NCI-H2107 treated with DMSO at 0.1 percent for 48 hours (cell line): ENCODE measurements at regions not wholly inside any gene's neighbourhood (a gene's known extent, or its start where the extent isn't known, plus 50 kb on each side); places are given as distances from the start of the nearest gene placed in this dataset.
"Not testable (repeated sequence)": the region's sequence is repeated elsewhere in the genome, so short reads cannot be mapped to it uniquely, and the experiment has no call there.

ENCODE experiments used
- DNase-seq: peaks from one replicate; lab custom pipeline; 2025; ENCODE audit not compliant: unreplicated experiment; lab: John Stamatoyannopoulos, UW

DNA sequence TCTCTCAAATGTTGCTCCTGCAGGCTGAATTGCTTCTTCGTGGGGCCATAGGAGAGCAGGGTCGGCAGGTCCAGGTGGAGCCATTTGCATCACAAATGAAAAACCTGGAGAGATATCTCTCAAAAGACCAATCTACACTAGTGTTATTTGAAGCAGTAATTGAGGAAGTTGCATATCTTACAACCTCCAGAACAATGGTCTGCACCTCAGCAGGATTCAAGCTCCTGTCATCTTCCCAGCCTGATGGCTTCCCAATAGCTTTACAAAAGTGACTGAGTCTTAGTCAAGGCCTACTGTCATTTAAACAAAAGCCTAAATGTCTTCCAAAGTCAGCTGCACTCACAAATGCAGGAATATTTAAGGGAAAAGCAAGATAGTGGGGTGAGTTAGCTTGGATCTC lies 1584.5 kb downstream of the NLGN4Y start:
- DNase-seq, result no peak

DNA sequence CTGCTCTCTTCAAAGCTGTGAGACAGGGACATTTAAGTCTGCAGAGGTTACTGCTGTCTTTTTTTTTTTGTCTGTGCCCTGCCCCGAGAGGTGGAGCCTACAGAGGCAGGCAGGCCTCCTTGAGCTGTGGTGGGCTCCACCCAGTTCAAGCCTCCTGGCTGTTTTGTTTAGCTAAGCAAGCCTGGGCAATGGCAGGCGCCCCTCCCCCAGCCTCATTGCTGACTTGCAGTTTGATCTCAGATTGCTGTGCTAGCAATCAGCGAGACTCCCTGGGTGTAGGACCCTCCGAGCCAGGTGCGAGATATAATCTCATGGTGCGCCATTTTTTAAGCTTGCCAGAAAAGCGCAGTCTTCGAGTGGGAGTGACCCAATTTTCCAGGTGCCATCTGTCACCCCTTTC lies 1595.8 kb downstream of the NLGN4Y start:
- not testable (repeated sequence) for DNase-seq

DNA sequence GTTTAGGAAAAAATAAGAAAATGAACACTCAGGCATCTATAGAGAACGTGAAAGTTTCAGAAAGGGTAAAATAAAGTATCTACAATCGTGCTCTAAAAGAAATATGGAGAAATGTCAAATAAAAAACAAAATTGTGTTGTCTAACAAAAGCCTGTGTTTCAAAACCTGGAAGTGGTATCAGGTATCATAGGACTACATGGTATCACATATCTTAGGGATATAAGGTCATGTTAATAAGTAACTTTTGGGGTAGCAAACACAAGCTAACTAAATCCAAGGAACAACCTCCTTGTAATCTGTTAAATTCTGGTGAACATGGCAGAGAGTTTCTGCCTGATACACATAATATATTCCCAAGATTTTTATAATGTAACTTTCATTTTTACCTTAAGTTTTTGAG lies 1597.7 kb downstream of the NLGN4Y start:
- no peak for DNase-seq

DNA sequence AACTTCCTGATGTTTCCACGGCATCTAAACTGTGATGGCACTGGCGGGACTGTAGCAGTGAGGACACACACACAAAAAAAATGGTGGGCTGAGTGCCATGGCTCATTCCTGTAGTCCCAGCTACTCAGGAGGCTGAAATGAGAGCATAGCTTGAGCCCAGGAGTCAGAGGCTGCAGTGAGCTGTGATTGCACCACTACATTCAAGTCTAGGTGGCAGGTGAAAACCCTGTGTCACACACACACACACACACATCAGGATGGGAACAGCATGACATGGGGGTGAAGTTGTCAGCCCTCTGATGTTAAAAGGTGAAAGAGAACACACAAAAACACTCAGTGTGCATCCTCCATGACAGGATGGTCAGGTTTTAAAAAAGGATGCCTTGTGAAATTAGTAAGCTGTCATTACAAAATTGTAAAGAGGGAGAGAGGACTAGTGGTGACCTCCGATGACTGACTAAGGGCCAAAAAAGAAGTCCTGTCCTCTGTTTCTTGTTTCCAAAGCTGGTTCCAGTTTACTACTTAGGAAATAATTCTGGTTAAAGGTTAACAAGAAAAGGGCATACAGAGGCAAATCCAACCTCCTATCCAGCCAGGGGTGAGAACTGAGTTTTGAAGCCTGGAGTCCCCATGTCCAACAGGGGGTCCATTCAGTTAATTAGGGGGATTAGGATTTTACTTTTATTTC lies 1600.4 kb downstream of the NLGN4Y start:
- DNase-seq, result no peak

DNA sequence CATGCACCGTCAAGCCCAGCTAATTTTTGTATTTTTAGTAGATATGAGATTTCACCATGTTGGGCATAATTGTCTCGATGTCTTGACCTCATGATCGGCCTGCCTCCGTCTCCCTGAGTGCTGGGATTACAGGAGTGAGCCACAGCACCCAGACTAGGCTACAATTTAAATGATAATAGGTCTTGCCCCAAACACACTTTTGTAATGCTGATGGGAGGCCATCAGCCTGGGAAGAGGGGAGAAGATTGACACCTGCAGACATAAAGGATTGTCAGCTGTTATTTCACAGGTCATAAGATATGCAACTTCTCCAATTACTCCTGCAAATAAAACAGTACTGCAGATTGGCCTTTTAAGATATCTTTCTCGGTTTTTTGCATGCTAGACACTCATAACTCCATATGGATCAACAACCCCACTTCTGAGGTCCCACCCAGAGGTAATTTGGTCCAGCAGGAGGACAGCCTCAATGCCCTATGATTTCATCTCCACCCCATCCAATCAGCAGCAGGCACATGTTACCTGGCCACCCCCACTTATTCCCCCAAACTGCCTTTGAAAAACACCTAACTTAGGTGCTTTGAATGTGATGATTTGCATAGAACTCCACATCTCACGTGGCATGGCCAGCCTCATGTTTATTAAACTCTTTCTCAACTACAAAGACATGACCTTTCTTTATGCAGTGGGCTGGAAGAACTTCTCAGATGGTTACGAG lies 1612.4 kb downstream of the NLGN4Y start:
- no peak for DNase-seq

DNA sequence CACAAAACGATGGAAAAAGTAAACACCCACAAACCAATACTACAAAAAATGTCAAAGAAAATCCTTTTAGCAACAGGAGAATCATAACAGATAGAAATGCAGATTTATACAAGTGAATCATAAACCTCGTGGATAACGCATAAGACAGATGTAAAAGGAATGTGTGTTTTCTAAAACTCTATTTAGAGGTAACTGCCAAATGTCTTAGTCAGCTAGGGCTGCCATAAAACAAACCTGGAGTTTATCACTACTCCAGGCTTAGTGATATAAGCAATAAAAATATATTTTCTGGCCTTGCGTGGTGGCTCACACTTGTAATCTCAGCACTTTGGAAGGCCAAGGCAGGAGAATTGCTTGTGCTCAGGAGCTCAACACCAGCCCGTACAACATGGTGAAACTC lies 1633.5 kb downstream of the NLGN4Y start:
- DNase-seq, result no peak

DNA sequence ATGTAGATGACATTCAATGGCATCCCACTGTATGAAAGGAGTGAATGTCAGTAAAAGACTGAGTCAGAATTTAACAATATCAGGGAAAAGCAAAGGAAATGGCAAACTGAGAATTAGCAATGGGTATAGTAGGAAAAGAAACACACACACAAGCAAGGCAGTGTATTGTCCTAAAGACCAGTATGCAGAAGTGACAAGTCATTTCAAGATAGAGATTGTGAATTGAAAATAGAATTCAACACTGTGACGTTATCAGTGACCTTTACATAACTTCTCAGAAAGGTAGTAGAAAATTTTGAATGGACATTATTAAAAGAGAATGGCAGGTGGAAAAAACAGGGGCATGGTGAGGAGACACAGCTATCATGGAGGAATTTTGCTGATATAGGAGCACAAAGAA lies 1651.4 kb downstream of the NLGN4Y start:
- DNase-seq, result not testable (repeated sequence)

DNA sequence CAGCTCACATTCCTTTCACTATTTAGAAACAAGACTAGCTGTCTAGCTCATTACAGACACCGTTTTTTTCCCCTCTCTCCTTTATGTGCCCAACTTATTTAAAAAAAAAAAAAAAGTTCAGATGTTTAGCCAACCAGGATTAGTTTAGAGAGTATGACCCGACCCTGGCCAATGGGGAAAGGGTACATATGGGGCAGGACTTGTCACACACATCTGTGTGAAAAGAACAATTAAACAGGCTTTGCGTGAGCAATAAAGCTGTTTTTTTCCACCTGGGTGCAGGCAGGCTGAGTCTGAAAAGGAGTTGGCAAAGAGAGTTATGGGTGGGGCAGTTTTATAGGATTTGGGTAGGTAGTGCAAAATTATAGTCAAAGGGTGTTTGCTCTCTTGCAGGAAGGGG lies 1674.5 kb downstream of the CDY2B start:
- not testable (repeated sequence) for DNase-seq

DNA sequence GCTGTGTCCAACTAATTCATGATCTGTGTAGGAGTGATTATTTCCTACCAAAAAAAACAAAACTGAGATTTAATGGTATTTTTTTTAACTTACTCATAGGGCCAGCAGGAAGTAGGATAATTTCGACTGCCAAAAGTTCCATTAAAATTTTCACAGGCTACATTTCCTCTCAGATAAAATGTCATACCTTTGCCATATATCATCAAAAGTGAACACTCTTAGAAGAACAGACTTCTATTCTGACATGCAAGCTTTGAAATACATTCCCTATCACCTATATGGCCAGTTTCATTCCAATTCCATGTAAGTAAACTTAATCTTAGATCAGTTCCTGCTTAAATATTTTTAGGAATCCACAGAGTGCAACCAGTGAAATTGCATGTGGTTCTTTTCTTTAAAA lies 1636.7 kb downstream of the CDY2B start:
- not testable (repeated sequence) for DNase-seq

DNA sequence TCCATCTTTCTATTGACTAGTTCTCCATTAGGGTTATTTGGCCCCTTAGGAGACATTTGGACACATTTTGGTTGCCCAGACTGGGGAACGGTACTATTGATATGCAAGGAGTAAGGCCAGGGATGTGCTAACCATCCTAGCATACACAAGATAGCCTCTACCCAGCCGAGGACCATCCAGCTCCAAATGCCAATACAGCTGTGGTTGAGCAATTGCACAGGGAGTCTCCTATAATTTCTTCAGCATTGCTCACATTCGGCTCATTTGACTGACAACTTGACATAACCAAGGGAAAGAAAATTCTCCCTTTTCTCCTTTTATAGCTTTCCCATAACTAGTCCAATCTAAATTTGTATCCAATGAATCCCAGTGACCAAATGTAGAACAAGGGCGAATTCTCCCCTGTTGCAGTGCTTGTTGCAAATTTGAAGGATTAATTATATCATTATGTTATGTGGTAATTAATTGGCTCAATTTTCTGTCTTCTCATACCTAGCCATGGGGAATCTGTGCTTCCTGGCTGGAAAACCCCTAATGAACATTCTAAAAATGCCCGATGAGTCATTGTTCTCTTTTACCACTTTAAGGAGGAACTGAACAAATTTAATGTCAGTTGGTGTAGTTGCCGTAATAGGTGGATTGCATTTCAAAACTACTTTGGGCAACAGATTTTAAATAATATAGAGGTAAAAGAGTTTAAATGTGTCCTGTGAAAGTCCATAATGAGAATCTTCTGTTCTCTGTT lies 1625.3 kb downstream of the CDY2B start:
- not testable (repeated sequence) for DNase-seq

DNA sequence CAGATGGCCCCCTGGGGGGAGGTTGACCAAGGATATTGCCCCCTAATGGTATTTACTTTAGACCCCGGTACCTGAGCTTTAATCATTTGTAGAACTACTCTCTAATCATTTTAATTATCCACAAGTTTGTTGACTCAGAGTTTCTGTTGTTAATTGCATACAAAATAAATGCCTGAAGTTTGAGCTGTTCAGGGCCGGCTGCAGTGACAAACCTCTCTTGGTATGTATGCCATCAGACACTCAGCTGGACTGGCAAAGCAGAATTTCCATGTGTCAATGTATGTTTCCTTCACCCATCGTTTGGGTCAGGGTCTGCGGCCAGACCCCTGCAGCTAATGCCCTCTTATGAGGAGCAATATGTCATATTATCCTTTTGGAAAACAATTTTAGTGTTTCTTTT lies 1624.2 kb downstream of the CDY2B start:
- DNase-seq, result not testable (repeated sequence)
